ENCODE measurements at regions not wholly inside any gene's neighbourhood (a gene's known extent, or its start where the extent isn't known, plus 50 kb on each side); places are given as distances from the start of the nearest gene placed in this dataset.

DNA sequence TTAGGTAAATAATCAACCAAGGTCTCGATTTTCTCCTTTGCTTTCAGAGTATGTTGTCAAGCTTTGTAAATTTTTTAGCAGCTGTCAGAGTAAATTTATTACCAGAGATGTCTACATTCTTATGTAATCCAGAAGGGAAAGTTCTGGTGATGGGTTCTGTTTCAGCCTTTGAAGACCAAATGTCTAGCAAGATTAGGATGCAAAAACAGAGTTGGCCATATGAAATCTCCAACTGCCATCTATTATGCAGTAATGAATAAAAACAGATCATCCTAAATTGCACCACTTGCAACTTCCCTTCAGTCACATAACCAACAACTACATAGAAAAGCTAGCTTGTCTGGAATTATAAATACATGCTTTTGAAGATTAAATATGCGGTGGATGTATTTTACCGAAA is 826.8 kb upstream of the KIF2B start:
- H3K9me3 ChIP-seq, result peaks cover 15% of the 10 kb centered on the region; the same call in 1 of the 2 replicates
- no peaks in the 10 kb centered on the region for H3K27me3 ChIP-seq (ENCODE audit: insufficient read depth)
- WGBS (ENCODE audit: low lambda C conversion rate), result 17% methylated on average over 3 of the region's 3 CpGs

DNA sequence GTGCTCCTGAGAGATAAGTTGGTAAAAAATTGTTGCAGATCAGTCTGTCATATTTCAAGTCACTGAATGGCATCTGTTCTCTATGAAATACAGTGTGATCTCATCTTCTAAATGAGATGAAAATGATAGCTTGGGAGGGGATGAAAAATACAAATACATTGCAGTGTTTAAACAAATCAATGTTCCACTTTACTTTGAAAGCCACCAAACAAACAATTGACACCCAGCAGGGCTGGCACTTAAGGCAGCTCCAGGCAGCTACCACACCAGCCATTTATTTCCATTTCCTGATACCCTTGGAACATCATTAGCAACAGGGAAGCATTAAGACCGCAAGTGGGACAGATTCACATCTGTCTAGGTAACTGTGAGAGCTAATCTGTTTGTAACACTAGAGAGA is 827.6 kb upstream of the KIF2B start:
- no peak overlapping the region for H3K4me2 ChIP-seq
- WGBS (ENCODE audit: low lambda C conversion rate), result 0% methylated on average over 1 of the region's 1 CpG
- CTCF ChIA-PET, result interaction anchor here (0.6 kb wide), 1 partner anchor 242 kb away, joined by 3 read pairs; no protein-coding TSS in a partner anchor
- TF ChIP-seq, protein P1, sequence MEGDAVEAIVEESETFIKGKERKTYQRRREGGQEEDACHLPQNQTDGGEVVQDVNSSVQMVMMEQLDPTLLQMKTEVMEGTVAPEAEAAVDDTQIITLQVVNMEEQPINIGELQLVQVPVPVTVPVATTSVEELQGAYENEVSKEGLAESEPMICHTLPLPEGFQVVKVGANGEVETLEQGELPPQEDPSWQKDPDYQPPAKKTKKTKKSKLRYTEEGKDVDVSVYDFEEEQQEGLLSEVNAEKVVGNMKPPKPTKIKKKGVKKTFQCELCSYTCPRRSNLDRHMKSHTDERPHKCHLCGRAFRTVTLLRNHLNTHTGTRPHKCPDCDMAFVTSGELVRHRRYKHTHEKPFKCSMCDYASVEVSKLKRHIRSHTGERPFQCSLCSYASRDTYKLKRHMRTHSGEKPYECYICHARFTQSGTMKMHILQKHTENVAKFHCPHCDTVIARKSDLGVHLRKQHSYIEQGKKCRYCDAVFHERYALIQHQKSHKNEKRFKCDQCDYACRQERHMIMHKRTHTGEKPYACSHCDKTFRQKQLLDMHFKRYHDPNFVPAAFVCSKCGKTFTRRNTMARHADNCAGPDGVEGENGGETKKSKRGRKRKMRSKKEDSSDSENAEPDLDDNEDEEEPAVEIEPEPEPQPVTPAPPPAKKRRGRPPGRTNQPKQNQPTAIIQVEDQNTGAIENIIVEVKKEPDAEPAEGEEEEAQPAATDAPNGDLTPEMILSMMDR (IDR thresholded peaks at IDR 0.05), result no peak
- TF ChIP-seq EZH2phosphoT487 (IDR thresholded peaks at IDR 0.05; ENCODE audit: borderline replicate concordance, low read depth) (no peak), YY1 (IDR thresholded peaks at IDR 0.05; ENCODE audit: low read depth) (no peak), TEAD4 (IDR thresholded peaks at IDR 0.05; ENCODE audit: borderline replicate concordance, insufficient read depth) (no peak), FOXM1 (IDR thresholded peaks at IDR 0.05; ENCODE audit: low read depth) (no peak), FOXJ3 (CRISPR knock-in tag; IDR thresholded peaks at IDR 0.05) (peak; percentile 40; the same call in 1 of the 2 replicates), GABPA (IDR thresholded peaks at IDR 0.05; ENCODE audit: low read depth) (no peak), TCF12 (IDR thresholded peaks at IDR 0.05) (0 out of 2 replicates have a peak, but pooled peaks have one; percentile 14), JUND (IDR thresholded peaks at IDR 0.05) (no peak)
- TF ChIP-seq, protein P2, sequence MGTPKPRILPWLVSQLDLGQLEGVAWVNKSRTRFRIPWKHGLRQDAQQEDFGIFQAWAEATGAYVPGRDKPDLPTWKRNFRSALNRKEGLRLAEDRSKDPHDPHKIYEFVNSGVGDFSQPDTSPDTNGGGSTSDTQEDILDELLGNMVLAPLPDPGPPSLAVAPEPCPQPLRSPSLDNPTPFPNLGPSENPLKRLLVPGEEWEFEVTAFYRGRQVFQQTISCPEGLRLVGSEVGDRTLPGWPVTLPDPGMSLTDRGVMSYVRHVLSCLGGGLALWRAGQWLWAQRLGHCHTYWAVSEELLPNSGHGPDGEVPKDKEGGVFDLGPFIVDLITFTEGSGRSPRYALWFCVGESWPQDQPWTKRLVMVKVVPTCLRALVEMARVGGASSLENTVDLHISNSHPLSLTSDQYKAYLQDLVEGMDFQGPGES (IDR thresholded peaks at IDR 0.05; ENCODE audit: low read depth, low read length), result no peak
- TF ChIP-seq, protein P3, sequence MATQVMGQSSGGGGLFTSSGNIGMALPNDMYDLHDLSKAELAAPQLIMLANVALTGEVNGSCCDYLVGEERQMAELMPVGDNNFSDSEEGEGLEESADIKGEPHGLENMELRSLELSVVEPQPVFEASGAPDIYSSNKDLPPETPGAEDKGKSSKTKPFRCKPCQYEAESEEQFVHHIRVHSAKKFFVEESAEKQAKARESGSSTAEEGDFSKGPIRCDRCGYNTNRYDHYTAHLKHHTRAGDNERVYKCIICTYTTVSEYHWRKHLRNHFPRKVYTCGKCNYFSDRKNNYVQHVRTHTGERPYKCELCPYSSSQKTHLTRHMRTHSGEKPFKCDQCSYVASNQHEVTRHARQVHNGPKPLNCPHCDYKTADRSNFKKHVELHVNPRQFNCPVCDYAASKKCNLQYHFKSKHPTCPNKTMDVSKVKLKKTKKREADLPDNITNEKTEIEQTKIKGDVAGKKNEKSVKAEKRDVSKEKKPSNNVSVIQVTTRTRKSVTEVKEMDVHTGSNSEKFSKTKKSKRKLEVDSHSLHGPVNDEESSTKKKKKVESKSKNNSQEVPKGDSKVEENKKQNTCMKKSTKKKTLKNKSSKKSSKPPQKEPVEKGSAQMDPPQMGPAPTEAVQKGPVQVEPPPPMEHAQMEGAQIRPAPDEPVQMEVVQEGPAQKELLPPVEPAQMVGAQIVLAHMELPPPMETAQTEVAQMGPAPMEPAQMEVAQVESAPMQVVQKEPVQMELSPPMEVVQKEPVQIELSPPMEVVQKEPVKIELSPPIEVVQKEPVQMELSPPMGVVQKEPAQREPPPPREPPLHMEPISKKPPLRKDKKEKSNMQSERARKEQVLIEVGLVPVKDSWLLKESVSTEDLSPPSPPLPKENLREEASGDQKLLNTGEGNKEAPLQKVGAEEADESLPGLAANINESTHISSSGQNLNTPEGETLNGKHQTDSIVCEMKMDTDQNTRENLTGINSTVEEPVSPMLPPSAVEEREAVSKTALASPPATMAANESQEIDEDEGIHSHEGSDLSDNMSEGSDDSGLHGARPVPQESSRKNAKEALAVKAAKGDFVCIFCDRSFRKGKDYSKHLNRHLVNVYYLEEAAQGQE (IDR thresholded peaks at IDR 0.05; ENCODE audit: low read depth, low read length), result no peak
- TF ChIP-seq, protein P4, sequence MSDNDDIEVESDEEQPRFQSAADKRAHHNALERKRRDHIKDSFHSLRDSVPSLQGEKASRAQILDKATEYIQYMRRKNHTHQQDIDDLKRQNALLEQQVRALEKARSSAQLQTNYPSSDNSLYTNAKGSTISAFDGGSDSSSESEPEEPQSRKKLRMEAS (IDR thresholded peaks at IDR 0.05; ENCODE audit: low read depth), result no peak
- TF ChIP-seq, protein P5, sequence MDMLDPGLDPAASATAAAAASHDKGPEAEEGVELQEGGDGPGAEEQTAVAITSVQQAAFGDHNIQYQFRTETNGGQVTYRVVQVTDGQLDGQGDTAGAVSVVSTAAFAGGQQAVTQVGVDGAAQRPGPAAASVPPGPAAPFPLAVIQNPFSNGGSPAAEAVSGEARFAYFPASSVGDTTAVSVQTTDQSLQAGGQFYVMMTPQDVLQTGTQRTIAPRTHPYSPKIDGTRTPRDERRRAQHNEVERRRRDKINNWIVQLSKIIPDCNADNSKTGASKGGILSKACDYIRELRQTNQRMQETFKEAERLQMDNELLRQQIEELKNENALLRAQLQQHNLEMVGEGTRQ (IDR thresholded peaks at IDR 0.05; ENCODE audit: borderline replicate concordance, low read depth, low read length), result no peak

More for the DNA sequence above, 826.8 kb upstream of the KIF2B start:
- POLR2A ChIA-PET, result no interaction called here
- no peaks in the 10 kb centered on the region for H3K9me2 ChIP-seq
- H3K27ac ChIP-seq (ENCODE audit: low read depth in 2 of 2, low read length in 1 of 2), result peak overlapping the region in 1 of 2 experiments; percentile 94; a peak in 2 of 4 replicates
- no peaks in the 10 kb centered on the region for H3K36me3 ChIP-seq (replicated peaks in 1 of 2; ENCODE audit: control insufficient read depth in 1 of 2, insufficient read depth in 2 of 2, low read length in 1 of 2)
- H3K79me2 ChIP-seq (ENCODE audit: insufficient read depth), result no peaks in the 10 kb centered on the region
- no peaks in the 10 kb centered on the region for H4K20me1 ChIP-seq (ENCODE audit: insufficient read depth)
- TF ChIP-seq RAD21 (IDR thresholded peaks at IDR 0.05; ENCODE audit: low read length) (no peak), EP300 (IDR thresholded peaks at IDR 0.05; ENCODE audit: borderline replicate concordance in 1 of 2, low read depth in 1 of 2, low read length in 1 of 2) (peak in 1 of 2 experiments; percentile 70; a peak in 2 of 4 replicates), RFX5 (IDR thresholded peaks at IDR 0.05; ENCODE audit: low read length) (no peak), GATA2 (CRISPR knock-in tag; IDR thresholded peaks at IDR 0.05) (peak; percentile 28; the same call in 1 of the 2 replicates)
- TF ChIP-seq, protein P1 (IDR thresholded peaks at IDR 0.05), result no peak
- no peaks in the 10 kb centered on the region for H3F3A ChIP-seq (replicated peaks; ENCODE audit: insufficient read depth)
- H2AFZ ChIP-seq (ENCODE audit: low read depth), result no peak overlapping the region
- no peak overlapping the region for H3K9ac ChIP-seq
- no peak overlapping the region for H3K4me2 ChIP-seq
- no peak overlapping the region for H3K4me3 ChIP-seq (ENCODE audit: low read depth in 2 of 2, low read length in 1 of 2)
- H3K4me1 ChIP-seq (ENCODE audit: control insufficient read depth in 1 of 2, insufficient read depth in 2 of 2, low read depth in 1 of 2, low read length in 1 of 2), result peaks cover 0 to 13% of the 10 kb centered on the region in 2 experiments; a peak in 2 of 4 replicates
- DNase-seq, result peak; percentile 6
- CTCF ChIA-PET, result interaction anchor here (2.5 kb wide), 1 partner anchor 10 kb away, joined by 6 read pairs; no protein-coding TSS in a partner anchor

More for the DNA sequence above, 827.6 kb upstream of the KIF2B start:
- peak; percentile 36 for DNase-seq
- Histone ChIP-seq H3K9me2 (no peaks in the 10 kb centered on the region), H3K27me3 (ENCODE audit: insufficient read depth) (no peaks in the 10 kb centered on the region), H3K79me2 (ENCODE audit: insufficient read depth) (no peaks in the 10 kb centered on the region), H3K9ac (no peak overlapping the region), H3F3A (replicated peaks; ENCODE audit: insufficient read depth) (no peaks in the 10 kb centered on the region), H4K20me1 (ENCODE audit: insufficient read depth) (no peaks in the 10 kb centered on the region), H2AFZ (ENCODE audit: low read depth) (no peak overlapping the region), H3K27ac (ENCODE audit: low read depth in 2 of 2, low read length in 1 of 2) (peak overlapping the region in 1 of 2 experiments; percentile 94; a peak in 2 of 4 replicates), H3K4me1 (ENCODE audit: control insufficient read depth in 1 of 2, insufficient read depth in 2 of 2, low read depth in 1 of 2, low read length in 1 of 2) (peaks cover 0 to 13% of the 10 kb centered on the region in 2 experiments; a peak in 2 of 4 replicates), H3K4me3 (ENCODE audit: low read depth in 2 of 2, low read length in 1 of 2) (no peak overlapping the region), H3K9me3 (peaks cover 7% of the 10 kb centered on the region; the same call in 1 of the 2 replicates), H3K36me3 (replicated peaks in 1 of 2; ENCODE audit: control insufficient read depth in 1 of 2, insufficient read depth in 2 of 2, low read length in 1 of 2) (no peaks in the 10 kb centered on the region)
- POLR2A ChIA-PET, result no interaction called here
